Sigmoid colon (tissue), 4 donors: ENCODE measurements at regions not wholly inside any gene's neighbourhood (a gene's known extent, or its start where the extent isn't known, plus 50 kb on each side); places are given as distances from the start of the nearest gene placed in this dataset.

Experiments
- EP300 ChIP-seq, 4 donors: sonication (generic); formaldehyde crosslinking; IDR thresholded peaks; one replicate each; pipeline ENCODE4 v1.6.1; 2017; ENCODE audit warnings: antibody characterized with exemption in 4 of 4
- POLR2AphosphoS5 ChIP-seq, 4 donors: sonication (generic); formaldehyde crosslinking; IDR thresholded peaks; one replicate each; pipeline ENCODE4 v1.6.1; 2017; ENCODE audit warnings: antibody characterized with exemption in 4 of 4
- TF ChIP-seq, protein P1 (sequence below), 4 experiments: fragments of 450-650 bp in 3 of 4; fragments of 200-600 bp in 1 of 4; IDR thresholded peaks; one replicate each; pipeline ENCODE4 v1.5.1; 2016 to 2019; ENCODE audit warnings: antibody characterized with exemption in 4 of 4, mild to moderate bottlenecking in 3 of 4, moderate library complexity in 2 of 4

DNA sequence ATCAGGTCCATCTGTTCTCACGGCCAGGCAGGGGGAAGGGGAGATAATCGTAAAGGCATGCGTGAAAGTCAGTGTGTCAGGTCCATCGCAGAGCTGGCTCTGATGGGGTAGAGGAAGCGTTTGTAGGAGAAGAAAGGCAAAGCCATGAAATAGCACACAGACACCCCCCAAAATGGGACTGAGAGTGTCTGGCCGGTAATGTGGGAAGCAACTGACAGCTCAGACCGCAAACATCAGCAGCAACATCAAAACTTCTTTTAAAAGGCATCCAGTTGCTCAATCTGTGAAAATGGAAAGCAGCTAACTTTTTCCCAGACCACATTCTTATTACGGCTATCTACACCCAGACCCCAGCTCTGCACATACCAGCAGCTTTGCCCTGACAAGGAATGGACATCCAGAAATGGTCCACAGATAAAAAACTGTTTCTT, 232.6 kb downstream of the EN1 start:
- TF ChIP-seq, protein P1, sequence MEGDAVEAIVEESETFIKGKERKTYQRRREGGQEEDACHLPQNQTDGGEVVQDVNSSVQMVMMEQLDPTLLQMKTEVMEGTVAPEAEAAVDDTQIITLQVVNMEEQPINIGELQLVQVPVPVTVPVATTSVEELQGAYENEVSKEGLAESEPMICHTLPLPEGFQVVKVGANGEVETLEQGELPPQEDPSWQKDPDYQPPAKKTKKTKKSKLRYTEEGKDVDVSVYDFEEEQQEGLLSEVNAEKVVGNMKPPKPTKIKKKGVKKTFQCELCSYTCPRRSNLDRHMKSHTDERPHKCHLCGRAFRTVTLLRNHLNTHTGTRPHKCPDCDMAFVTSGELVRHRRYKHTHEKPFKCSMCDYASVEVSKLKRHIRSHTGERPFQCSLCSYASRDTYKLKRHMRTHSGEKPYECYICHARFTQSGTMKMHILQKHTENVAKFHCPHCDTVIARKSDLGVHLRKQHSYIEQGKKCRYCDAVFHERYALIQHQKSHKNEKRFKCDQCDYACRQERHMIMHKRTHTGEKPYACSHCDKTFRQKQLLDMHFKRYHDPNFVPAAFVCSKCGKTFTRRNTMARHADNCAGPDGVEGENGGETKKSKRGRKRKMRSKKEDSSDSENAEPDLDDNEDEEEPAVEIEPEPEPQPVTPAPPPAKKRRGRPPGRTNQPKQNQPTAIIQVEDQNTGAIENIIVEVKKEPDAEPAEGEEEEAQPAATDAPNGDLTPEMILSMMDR (IDR thresholded peaks at IDR 0.05) = no peak
- no peak for TF ChIP-seq POLR2AphosphoS5 (IDR thresholded peaks at IDR 0.05)
- TF ChIP-seq EP300 (IDR thresholded peaks at IDR 0.05) = no peak
